Caco-2 (cell line): ENCODE measurements at regions not wholly inside any gene's neighbourhood (a gene's known extent, or its start where the extent isn't known, plus 50 kb on each side); places are given as distances from the start of the nearest gene placed in this dataset.

ENCODE experiments used
- BruUV-seq: library from RNA; stranded (reverse); fragments of 400-500 nt; replicated peaks from 2 replicates; lab custom pipeline; 2021; lab: Mats Ljungman, UMichigan
- CTCF ChIA-PET: fragments of 300-600 bp; sonication (Branson Sonifier 250); formaldehyde crosslinking; loops from one replicate; lab custom pipeline; 2022; ENCODE audit warnings: antibody characterized with exemption; lab: Charles Lee
- POLR2A ChIA-PET: fragments of 300-600 bp; sonication (Branson Sonifier 250); formaldehyde crosslinking; loops from one replicate; lab custom pipeline; 2022; ENCODE audit warnings: antibody characterized with exemption; lab: Charles Lee
- DNase-seq, 2 experiments: peaks; one replicate each; pipeline versions ENCODE4 v3.0.0 to v3.0.0-alpha.2; 2020 to 2022
- H3K27me3 ChIP-seq: replicated peaks from 2 replicates; pipeline ENCODE4 v1.6.0; 2011; ENCODE audit warnings: low read length; ENCODE audit not compliant: control insufficient read depth, insufficient read depth
- H3K36me3 ChIP-seq: 2 replicates; pipeline ENCODE4 v1.5.1; 2011; ENCODE audit warnings: low read length; ENCODE audit not compliant: control insufficient read depth, insufficient read depth
- H3K4me1 ChIP-seq: fragments of 250-450 bp; sonication (Bioruptor Pico); 2 replicates; pipeline ENCODE4 v1.5.1; 2020; ENCODE audit warnings: mild to moderate bottlenecking
- H3K4me3 ChIP-seq: 2 replicates; pipeline ENCODE4 v1.5.1; 2011; ENCODE audit warnings: low read depth, mild to moderate bottlenecking, control low read depth, low read length
- H3K9me3 ChIP-seq: fragments of 250-450 bp; sonication (Bioruptor Pico); 2 replicates; pipeline ENCODE4 v1.5.1; 2020; ENCODE audit warnings: mild to moderate bottlenecking, moderate library complexity
- H3K27ac Mint-ChIP-seq: one replicate; pipeline ENCODE4 v1.8.0; 2022; ENCODE audit warnings: mixed read lengths; ENCODE audit not compliant: unreplicated experiment
- H3K27me3 Mint-ChIP-seq: one replicate; pipeline ENCODE4 v1.8.0; 2022; ENCODE audit warnings: mixed read lengths; ENCODE audit not compliant: insufficient read depth, unreplicated experiment
- H3K36me3 Mint-ChIP-seq: one replicate; pipeline ENCODE4 v1.8.0; 2022; ENCODE audit warnings: mild to moderate bottlenecking, mixed read lengths; ENCODE audit not compliant: insufficient read depth, unreplicated experiment
- H3K4me1 Mint-ChIP-seq: one replicate; pipeline ENCODE4 v1.8.0; 2022; ENCODE audit warnings: low read depth, mixed read lengths; ENCODE audit not compliant: unreplicated experiment
- H3K4me3 Mint-ChIP-seq: one replicate; pipeline ENCODE4 v1.8.0; 2022; ENCODE audit warnings: mild to moderate bottlenecking, moderate library complexity, mixed read lengths; ENCODE audit not compliant: unreplicated experiment
- H3K9me3 Mint-ChIP-seq: one replicate; pipeline ENCODE4 v1.8.0; 2022; ENCODE audit warnings: mixed read lengths; ENCODE audit not compliant: unreplicated experiment
- intact Hi-C: fragments of 100-400 bp; cut with micrococcal nuclease; formaldehyde crosslinking; loops from one replicate; pipeline ENCODE4 v1.10.0; 2022; ENCODE audit not compliant: unreplicated experiment
- TF ChIP-seq, protein P1 (sequence below), 2 experiments: fragments of 200-600 bp in 1 of 2; IDR thresholded peaks; 1 replicate in 1 of 2; 2 replicates in 1 of 2; pipeline versions ENCODE4 v1.5.1 to v1.8.0; 2011 to 2022; ENCODE audit warnings: antibody characterized with exemption in 1 of 2, control low read depth in 1 of 2, inconsistent platforms in 1 of 2, low read depth in 1 of 2, low read length in 1 of 2, mild to moderate bottlenecking in 1 of 2, moderate library complexity in 1 of 2; ENCODE audit not compliant: insufficient read depth in 1 of 2, severe bottlenecking in 1 of 2, unreplicated experiment in 1 of 2

DNA sequence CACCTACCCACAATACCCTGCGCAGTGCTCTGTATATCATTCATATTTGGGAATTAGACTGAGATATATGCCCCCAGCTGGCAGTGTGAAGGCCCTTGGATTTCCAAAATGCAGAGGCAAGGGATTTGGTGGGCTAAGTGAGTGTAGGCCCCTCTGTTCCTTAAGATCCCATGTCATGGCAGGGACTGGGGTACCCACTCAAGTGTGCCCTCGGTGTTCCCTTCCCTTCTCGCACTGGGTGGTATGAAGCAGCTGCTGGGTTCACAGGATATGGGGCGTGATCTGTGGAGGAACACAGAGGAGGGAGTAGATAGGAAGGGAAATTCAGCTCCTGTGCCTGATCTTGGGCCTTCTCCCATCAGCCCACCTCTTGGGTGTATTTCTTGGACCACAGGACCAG lies 63.1 kb upstream of the VASH1 start:
- no peak for DNase-seq
- Mint-ChIP-seq H3K27me3 (peaks cover 19% of the 10 kb centered on the region), H3K27ac (no peak overlapping the region), H3K4me1 (no peaks in the 10 kb centered on the region), H3K9me3 (no peaks in the 10 kb centered on the region), H3K4me3 (no peak overlapping the region), H3K36me3 (no peaks in the 10 kb centered on the region)
- Histone ChIP-seq H3K36me3 (no peaks in the 10 kb centered on the region), H3K4me1 (no peaks in the 10 kb centered on the region), H3K9me3 (no peaks in the 10 kb centered on the region), H3K27me3 (no peaks in the 10 kb centered on the region), H3K4me3 (no peak overlapping the region)
- TF ChIP-seq, protein P1, sequence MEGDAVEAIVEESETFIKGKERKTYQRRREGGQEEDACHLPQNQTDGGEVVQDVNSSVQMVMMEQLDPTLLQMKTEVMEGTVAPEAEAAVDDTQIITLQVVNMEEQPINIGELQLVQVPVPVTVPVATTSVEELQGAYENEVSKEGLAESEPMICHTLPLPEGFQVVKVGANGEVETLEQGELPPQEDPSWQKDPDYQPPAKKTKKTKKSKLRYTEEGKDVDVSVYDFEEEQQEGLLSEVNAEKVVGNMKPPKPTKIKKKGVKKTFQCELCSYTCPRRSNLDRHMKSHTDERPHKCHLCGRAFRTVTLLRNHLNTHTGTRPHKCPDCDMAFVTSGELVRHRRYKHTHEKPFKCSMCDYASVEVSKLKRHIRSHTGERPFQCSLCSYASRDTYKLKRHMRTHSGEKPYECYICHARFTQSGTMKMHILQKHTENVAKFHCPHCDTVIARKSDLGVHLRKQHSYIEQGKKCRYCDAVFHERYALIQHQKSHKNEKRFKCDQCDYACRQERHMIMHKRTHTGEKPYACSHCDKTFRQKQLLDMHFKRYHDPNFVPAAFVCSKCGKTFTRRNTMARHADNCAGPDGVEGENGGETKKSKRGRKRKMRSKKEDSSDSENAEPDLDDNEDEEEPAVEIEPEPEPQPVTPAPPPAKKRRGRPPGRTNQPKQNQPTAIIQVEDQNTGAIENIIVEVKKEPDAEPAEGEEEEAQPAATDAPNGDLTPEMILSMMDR (IDR thresholded peaks at IDR 0.05; ENCODE audit: insufficient read depth in 1 of 2, low read depth in 1 of 2, low read length in 1 of 2, severe bottlenecking in 1 of 2, unreplicated experiment in 1 of 2), result no peak
- no TSS peak for BruUV-seq
- ChIA-PET POLR2A (no interaction called here), CTCF (no interaction called here)
- intact Hi-C loops, result no loop called here

DNA sequence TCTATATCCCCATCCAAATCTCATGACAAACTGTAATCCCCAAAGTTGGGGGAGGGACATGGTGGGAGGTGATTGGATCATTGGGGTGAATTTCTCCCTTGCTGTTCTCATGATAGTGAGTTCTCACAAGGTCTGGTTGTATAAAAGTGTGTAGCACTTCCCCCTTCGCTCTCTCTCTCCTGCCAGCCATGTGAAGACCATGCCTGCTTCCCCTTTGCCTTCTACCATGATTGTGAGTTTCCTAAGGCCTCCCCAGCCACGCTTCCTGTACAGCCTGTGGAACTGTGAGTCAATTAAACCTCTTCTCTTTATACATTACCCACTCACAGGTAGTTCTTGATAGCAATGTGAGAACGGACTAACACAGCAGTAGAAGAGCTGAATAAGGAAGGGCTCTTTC lies 62.6 kb upstream of the VASH1 start:
- H3K4me1 ChIP-seq, result no peaks in the 10 kb centered on the region
- H3K9me3 Mint-ChIP-seq, result no peaks in the 10 kb centered on the region
- no peak overlapping the region for H3K4me3 Mint-ChIP-seq
- H3K9me3 ChIP-seq, result no peaks in the 10 kb centered on the region
- intact Hi-C loops, result no loop called here
- H3K36me3 ChIP-seq, result no peaks in the 10 kb centered on the region
- ChIA-PET CTCF (no interaction called here), POLR2A (no interaction called here)
- BruUV-seq, result no TSS peak
- H3K4me1 Mint-ChIP-seq, result no peaks in the 10 kb centered on the region
- H3K4me3 ChIP-seq, result no peak overlapping the region
- H3K27ac Mint-ChIP-seq, result no peak overlapping the region
- H3K27me3 Mint-ChIP-seq, result peaks cover 19% of the 10 kb centered on the region
- DNase-seq, result no peak
- no peaks in the 10 kb centered on the region for H3K36me3 Mint-ChIP-seq
- no peaks in the 10 kb centered on the region for H3K27me3 ChIP-seq
- TF ChIP-seq, protein P1 (IDR thresholded peaks at IDR 0.05; ENCODE audit: insufficient read depth in 1 of 2, low read depth in 1 of 2, low read length in 1 of 2, severe bottlenecking in 1 of 2, unreplicated experiment in 1 of 2), result no peak

DNA sequence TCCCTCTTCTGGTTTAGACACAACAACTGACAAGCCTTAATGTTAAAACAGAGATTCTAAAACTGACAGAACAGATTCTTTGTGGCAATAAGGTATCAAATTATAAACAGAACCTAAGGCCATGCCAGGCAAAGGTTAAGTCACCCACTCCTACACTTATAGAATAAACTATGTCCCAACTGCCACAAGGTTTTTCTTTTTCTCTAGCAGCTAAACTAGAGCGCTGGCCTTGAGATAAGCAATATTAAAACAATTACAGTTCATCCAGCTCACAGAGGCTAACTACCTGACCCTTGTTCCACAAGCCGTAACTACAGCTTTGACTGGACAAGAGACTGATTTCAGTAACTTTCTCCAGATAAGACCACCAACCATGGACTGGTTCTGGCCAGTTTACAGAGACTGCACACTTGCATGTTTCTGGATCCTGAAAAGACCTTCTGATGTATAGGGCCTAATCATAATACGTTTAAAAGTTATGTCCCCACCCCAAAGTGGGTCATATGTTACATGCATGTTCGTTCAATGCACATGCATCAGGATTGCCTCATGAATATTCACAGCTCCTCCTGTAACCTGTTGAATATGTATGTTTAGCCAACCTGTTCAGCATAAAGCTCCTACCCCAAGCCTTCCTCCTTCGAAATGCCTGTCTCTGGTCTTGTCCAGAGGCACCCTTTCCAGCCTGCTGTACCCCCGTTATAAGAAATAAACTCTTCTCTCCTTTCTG lies 61.9 kb upstream of the VASH1 start:
- intact Hi-C loops, result no loop called here
- TF ChIP-seq, protein P1 (IDR thresholded peaks at IDR 0.05; ENCODE audit: insufficient read depth in 1 of 2, low read depth in 1 of 2, low read length in 1 of 2, severe bottlenecking in 1 of 2, unreplicated experiment in 1 of 2), result no peak
- no peaks in the 10 kb centered on the region for H3K9me3 ChIP-seq
- ChIA-PET POLR2A (no interaction called here), CTCF (no interaction called here)
- Mint-ChIP-seq H3K27ac (no peak overlapping the region), H3K27me3 (peaks cover 17% of the 10 kb centered on the region), H3K36me3 (no peaks in the 10 kb centered on the region), H3K4me3 (no peak overlapping the region), H3K9me3 (no peaks in the 10 kb centered on the region), H3K4me1 (no peaks in the 10 kb centered on the region)
- H3K27me3 ChIP-seq, result no peaks in the 10 kb centered on the region
- BruUV-seq, result no TSS peak
- H3K4me1 ChIP-seq, result no peaks in the 10 kb centered on the region
- H3K36me3 ChIP-seq, result no peaks in the 10 kb centered on the region
- no peak overlapping the region for H3K4me3 ChIP-seq
- no peak for DNase-seq
